H1 (cell line): ENCODE measurements at regions not wholly inside any gene's neighbourhood (a gene's known extent, or its start where the extent isn't known, plus 50 kb on each side); places are given as distances from the start of the nearest gene placed in this dataset.

Source experiments
- CTCF ChIA-PET: fragments of 300-600 bp; sonication (Branson Sonifier 250); formaldehyde crosslinking; loops from one replicate; lab custom pipeline; 2021; ENCODE audit not compliant: partially characterized antibody; lab: Charles Lee
- POLR2A ChIA-PET: fragments of 300-600 bp; sonication (Branson Sonifier 250); formaldehyde crosslinking; loops from one replicate; lab custom pipeline; 2021; ENCODE audit warnings: inconsistent platforms; ENCODE audit not compliant: partially characterized antibody; lab: Charles Lee
- DNase-seq, 2 experiments: peaks; one replicate each; pipeline versions ENCODE4 v3.0.0 to v3.0.0-alpha.2; 2010 to 2022; ENCODE audit warnings: low spot score in 2 of 2, low read depth in 1 of 2, mixed read lengths in 1 of 2
- FAIRE-seq: peaks from 2 replicates; lab custom pipeline; 2011; peaks lifted over from hg19 to GRCh38; lab: Jason Lieb, UNC
- H2AFZ ChIP-seq: 2 replicates; pipeline ENCODE4 v1.8.1; 2012; ENCODE audit warnings: low read length, inconsistent platforms
- H2AK5ac ChIP-seq: 2 replicates; pipeline ENCODE4 v1.6.1; 2013; ENCODE audit warnings: low read depth, low read length
- H2BK120ac ChIP-seq: replicated peaks from 2 replicates; pipeline ENCODE3; 2013; ENCODE audit warnings: low read depth, low read length, inconsistent platforms
- H2BK12ac ChIP-seq: 2 replicates; pipeline ENCODE4 v1.6.1; 2013; ENCODE audit warnings: low read depth, low read length
- H2BK15ac ChIP-seq: 2 replicates; pipeline ENCODE4 v1.6.1; 2013; ENCODE audit warnings: low read length
- H2BK20ac ChIP-seq: 2 replicates; pipeline ENCODE4 v1.6.1; 2013; ENCODE audit warnings: low read length
- H2BK5ac ChIP-seq: 2 replicates; pipeline ENCODE4 v1.6.1; 2013; ENCODE audit warnings: low read depth, low read length
- H3K14ac ChIP-seq: 2 replicates; pipeline ENCODE4 v1.6.1; 2013; ENCODE audit warnings: inconsistent platforms; ENCODE audit not compliant: insufficient read length
- H3K18ac ChIP-seq: 2 replicates; pipeline ENCODE4 v1.6.1; 2013; ENCODE audit warnings: low read length; ENCODE audit errors: extremely low read depth
- H3K23ac ChIP-seq: 2 replicates; pipeline ENCODE4 v1.6.1; 2013; ENCODE audit warnings: inconsistent platforms; ENCODE audit not compliant: insufficient read length
- H3K23me2 ChIP-seq: 2 replicates; pipeline ENCODE4 v1.6.1; 2013; ENCODE audit warnings: low read depth, low read length
- H3K27ac ChIP-seq: 2 replicates; pipeline ENCODE4 v1.6.1; 2011; ENCODE audit warnings: low read depth, low read length, inconsistent platforms
- H3K27me3 ChIP-seq, 4 experiments: replicated peaks in 1 of 4; 1 replicate in 1 of 4; 2 replicates in 3 of 4; pipeline versions ENCODE4 v1.6.1 to v1.8.1; 2011 to 2013; ENCODE audit warnings: low read length in 3 of 4, mild to moderate bottlenecking in 3 of 4, inconsistent platforms in 2 of 4, mixed read lengths in 2 of 4, moderate library complexity in 1 of 4; ENCODE audit not compliant: control insufficient read depth in 3 of 4, insufficient read depth in 3 of 4; ENCODE audit errors: extremely low read depth in 1 of 4
- H3K36me3 ChIP-seq, 4 experiments: 2 replicates each; pipeline versions ENCODE4 v1.6.1 to v1.8.1; 2011 to 2013; ENCODE audit warnings: mild to moderate bottlenecking in 4 of 4, low read length in 3 of 4, moderate library complexity in 2 of 4, control low read depth in 1 of 4, inconsistent platforms in 1 of 4; ENCODE audit not compliant: insufficient read depth in 4 of 4, control insufficient read depth in 2 of 4
- H3K4ac ChIP-seq: replicated peaks from 2 replicates; pipeline ENCODE3; 2013; ENCODE audit warnings: low read length, low read depth, mixed read lengths, inconsistent platforms; ENCODE audit not compliant: insufficient read length
- H3K4me1 ChIP-seq, 4 experiments: replicated peaks in 1 of 4; 1 replicate in 1 of 4; 2 replicates in 3 of 4; pipeline versions ENCODE4 v1.6.1 to v1.8.1; 2011 to 2013; ENCODE audit warnings: low read length in 3 of 4, inconsistent platforms in 2 of 4, mixed read lengths in 1 of 4; ENCODE audit not compliant: insufficient read depth in 4 of 4, control insufficient read depth in 3 of 4
- H3K4me2 ChIP-seq, 2 experiments: 2 replicates each; pipeline versions ENCODE4 v1.6.1 to v1.8.1; 2011 to 2013; ENCODE audit warnings: low read depth in 2 of 2, low read length in 2 of 2, control low read depth in 1 of 2, inconsistent platforms in 1 of 2, mild to moderate bottlenecking in 1 of 2; ENCODE audit not compliant: insufficient read depth in 1 of 2
- H3K4me3 ChIP-seq, 4 experiments: fragments of 200-600, 300-600 bp in 1 of 4; sonication (generic), shearing (Covaris generic), sonication (Bioruptor Twin) in 1 of 4; 2 replicates each; pipeline versions ENCODE4 v1.5.1 to v1.8.1; 2011 to 2016; ENCODE audit warnings: low read length in 4 of 4, low read depth in 3 of 4, control low read depth in 2 of 4, inconsistent platforms in 2 of 4, mild to moderate bottlenecking in 2 of 4, mixed read lengths in 1 of 4, moderate library complexity in 1 of 4; ENCODE audit not compliant: insufficient read depth in 2 of 4; ENCODE audit errors: extremely low read depth in 1 of 4
- H3K56ac ChIP-seq: replicated peaks from 2 replicates; pipeline ENCODE3; 2013; ENCODE audit warnings: low read depth, mild to moderate bottlenecking, mixed read lengths, low read length, inconsistent platforms; ENCODE audit not compliant: insufficient read length
- H3K79me1 ChIP-seq: 2 replicates; pipeline ENCODE4 v1.6.1; 2013; ENCODE audit warnings: low read depth, low read length, control low read depth
- H3K79me2 ChIP-seq, 2 experiments: 2 replicates each; pipeline versions ENCODE4 v1.6.1 to v1.8.1; 2012 to 2013; ENCODE audit warnings: low read length in 2 of 2, mild to moderate bottlenecking in 2 of 2, inconsistent platforms in 1 of 2; ENCODE audit not compliant: insufficient read depth in 2 of 2, control insufficient read depth in 1 of 2
- H3K9ac ChIP-seq, 4 experiments: replicated peaks in 1 of 4; 1 replicate in 1 of 4; 2 replicates in 3 of 4; pipeline versions ENCODE4 v1.6.1 to v1.8.1; 2011 to 2013; ENCODE audit warnings: low read depth in 3 of 4, low read length in 3 of 4, control low read depth in 2 of 4, mild to moderate bottlenecking in 2 of 4, moderate library complexity in 2 of 4, inconsistent platforms in 1 of 4; ENCODE audit errors: extremely low read depth in 1 of 4
- H3K9me3 ChIP-seq, 2 experiments: 2 replicates each; pipeline versions ENCODE4 v1.6.1 to v1.8.1; 2012 to 2013; ENCODE audit warnings: mild to moderate bottlenecking in 2 of 2, moderate library complexity in 2 of 2, control low read depth in 1 of 2, inconsistent platforms in 1 of 2, low read depth in 1 of 2, low read length in 1 of 2, mixed read lengths in 1 of 2; ENCODE audit not compliant: insufficient read depth in 2 of 2
- H4K20me1 ChIP-seq, 2 experiments: replicated peaks in 1 of 2; 2 replicates each; pipeline versions ENCODE3 to v1.8.1; 2011 to 2013; ENCODE audit warnings: inconsistent platforms in 2 of 2, low read length in 2 of 2, mild to moderate bottlenecking in 1 of 2; ENCODE audit not compliant: insufficient read depth in 2 of 2, control insufficient read depth in 1 of 2
- H4K5ac ChIP-seq: 2 replicates; pipeline ENCODE4 v1.6.1; 2013; ENCODE audit warnings: low read length, low read depth, mixed read lengths, inconsistent platforms; ENCODE audit not compliant: insufficient read length
- H4K8ac ChIP-seq: 2 replicates; pipeline ENCODE4 v1.8.0; 2013; ENCODE audit warnings: mild to moderate bottlenecking, moderate library complexity, low read length, inconsistent platforms; ENCODE audit not compliant: insufficient read depth; ENCODE audit errors: extremely low read depth
- H4K91ac ChIP-seq: replicated peaks from 2 replicates; pipeline ENCODE3; 2013; ENCODE audit warnings: low read length, mixed read lengths, inconsistent platforms; ENCODE audit not compliant: insufficient read length
- BCL11A ChIP-seq, 2 experiments: IDR thresholded peaks; one replicate each; pipeline ENCODE4 v1.6.1; 2011; ENCODE audit warnings: low read depth in 2 of 2, low read length in 2 of 2, mild to moderate bottlenecking in 2 of 2
- CEBPB ChIP-seq: IDR thresholded peaks from 2 replicates; pipeline ENCODE4 v1.6.1; 2012; ENCODE audit warnings: low read depth, low read length
- CHD1 ChIP-seq: IDR thresholded peaks from 2 replicates; pipeline ENCODE4 v1.6.1; 2012; ENCODE audit warnings: low read depth, low read length, improper control_type of control experiment
- CREB1 ChIP-seq: IDR thresholded peaks from 2 replicates; pipeline ENCODE4 v1.6.1; 2012; ENCODE audit warnings: inconsistent platforms
- GABPA ChIP-seq: IDR thresholded peaks from 2 replicates; pipeline ENCODE4 v1.6.1; 2011; ENCODE audit warnings: mild to moderate bottlenecking, low read length, moderate library complexity, borderline replicate concordance; ENCODE audit not compliant: insufficient read depth
- HDAC2 ChIP-seq, 2 experiments: fragments of 300-600 bp in 1 of 2; sonication (generic) in 1 of 2; IDR thresholded peaks; 2 replicates each; pipeline ENCODE4 v1.6.1; 2011 to 2012; ENCODE audit warnings: low read depth in 2 of 2, low read length in 2 of 2, mild to moderate bottlenecking in 2 of 2, moderate library complexity in 2 of 2, borderline replicate concordance in 1 of 2, inconsistent platforms in 1 of 2
- MAFK ChIP-seq: IDR thresholded peaks from 2 replicates; pipeline ENCODE4 v1.6.1; 2012; ENCODE audit warnings: low read depth, mild to moderate bottlenecking, improper control_type of control experiment, low read length
- MAX ChIP-seq: IDR thresholded peaks from 2 replicates; pipeline ENCODE4 v1.6.1; 2012; ENCODE audit warnings: inconsistent platforms
- POLR2A ChIP-seq, 2 experiments: IDR thresholded peaks; 1 replicate in 1 of 2; 2 replicates in 1 of 2; pipeline ENCODE4 v1.6.1; 2011; ENCODE audit warnings: low read depth in 2 of 2, low read length in 2 of 2, mild to moderate bottlenecking in 2 of 2; ENCODE audit errors: control extremely low read depth in 1 of 2
- RFX5 ChIP-seq: IDR thresholded peaks from 2 replicates; pipeline ENCODE4 v1.6.1; 2011; ENCODE audit warnings: low read depth, low read length, improper control_type of control experiment, borderline replicate concordance
- SIRT6 ChIP-seq: IDR thresholded peaks from one replicate; pipeline ENCODE4 v1.7.1; 2012; ENCODE audit warnings: low read length, inconsistent platforms
- SIX5 ChIP-seq: IDR thresholded peaks from 2 replicates; pipeline ENCODE4 v1.6.1; 2011; ENCODE audit warnings: mild to moderate bottlenecking, low read depth, low read length
- TBP ChIP-seq: IDR thresholded peaks from 2 replicates; pipeline ENCODE4 v1.6.1; 2011; ENCODE audit warnings: low read depth, low read length, improper control_type of control experiment
- WGBS, 2 experiments: shearing (Covaris generic) in 1 of 2; methylation state at CpG; one replicate each; pipeline versions ENCODE4 v1.1.6 to v1.1.7; 2013 to 2015; ENCODE audit warnings: low lambda C conversion rate in 2 of 2, mixed read lengths in 2 of 2, inconsistent platforms in 1 of 2, low coverage in 1 of 2, missing lambda C conversion rate in 1 of 2; ENCODE audit not compliant: insufficient replicate concordance in 2 of 2, insufficient coverage in 1 of 2, insufficient read length in 1 of 2; ENCODE audit errors: extremely low coverage in 1 of 2, missing lambda C conversion rate in 1 of 2; 5-methylcytosine and 5-hydroxymethylcytosine counted together

GRCh38 chr3:187838016-187838540, 92.8 kb upstream of the BCL6 start:
- Histone ChIP-seq H3K56ac (no peak overlapping the region), H4K91ac (no peak overlapping the region), H4K8ac (no peak overlapping the region), H2BK15ac (no peak overlapping the region), H3K23me2 (no peaks in the 10 kb centered on the region; the same call in 1 of the 2 replicates), H3K79me1 (no peaks in the 10 kb centered on the region), H3K27ac (no peak overlapping the region), H3K79me2 (no peaks in the 10 kb centered on the region), H2BK120ac (no peak overlapping the region), H3K4me3 (no peak overlapping the region), H3K14ac (no peak overlapping the region), H2BK5ac (no peak overlapping the region), H3K27me3 (no peaks in the 10 kb centered on the region), H4K20me1 (no peaks in the 10 kb centered on the region), H3K23ac (no peak overlapping the region), H2AFZ (no peak overlapping the region), H3K18ac (no peak overlapping the region), H4K5ac (no peak overlapping the region), H3K4me2 (no peak overlapping the region), H2BK20ac (no peak overlapping the region), H3K9ac (no peak overlapping the region), H3K4me1 (no peaks in the 10 kb centered on the region), H2AK5ac (no peak overlapping the region), H2BK12ac (no peak overlapping the region), H3K4ac (no peak overlapping the region), H3K36me3 (no peaks in the 10 kb centered on the region), H3K9me3 (no peaks in the 10 kb centered on the region)
- FAIRE-seq = no peak
- POLR2A ChIA-PET = interaction anchor here (0.7 kb wide), 1 partner anchor 37 kb away, joined by 3 read pairs; no protein-coding TSS in a partner anchor
- TF ChIP-seq CHD1 = no peak
- no peak for TF ChIP-seq BCL11A (IDR thresholded peaks at IDR 0.05; ENCODE audit: low read depth in 2 of 2, low read length in 2 of 2)
- no peak for TF ChIP-seq POLR2A (IDR thresholded peaks at IDR 0.05; ENCODE audit: control extremely low read depth in 1 of 2, low read depth in 2 of 2, low read length in 2 of 2)
- TF ChIP-seq MAX = no peak
- TF ChIP-seq MAFK = no peak
- TF ChIP-seq GABPA = no peak
- no peak for TF ChIP-seq SIX5
- no peak for TF ChIP-seq CREB1
- TF ChIP-seq CEBPB = no peak
- TF ChIP-seq RFX5 = no peak
- no peak for TF ChIP-seq TBP
- no peak for TF ChIP-seq HDAC2 (IDR thresholded peaks at IDR 0.05; ENCODE audit: borderline replicate concordance in 1 of 2, low read depth in 2 of 2, low read length in 2 of 2)
- no peak for TF ChIP-seq SIRT6
- WGBS, 2 experiments = 83% methylated on average over 5 of the region's 5 CpGs; no CpG with 5 or more reads in 1 of the 2 experiments
- no peak for DNase-seq
- CTCF ChIA-PET = interaction anchor here (0.7 to 2.1 kb wide), 5 partner anchors 90 to 1204 kb away, joined by 3 to 7 read pairs (median 3); no protein-coding TSS in a partner anchor
